ENCODE measurements at regions not wholly inside any gene's neighbourhood (a gene's known extent, or its start where the extent isn't known, plus 50 kb on each side); places are given as distances from the start of the nearest gene placed in this dataset.
A peak's percentile ranks its signal among the peaks of the same experiment; 100 is the strongest.
"Not testable (repeated sequence)": the region's sequence is repeated elsewhere in the genome, so short reads cannot be mapped to it uniquely, and the experiment has no call there.

DNA sequence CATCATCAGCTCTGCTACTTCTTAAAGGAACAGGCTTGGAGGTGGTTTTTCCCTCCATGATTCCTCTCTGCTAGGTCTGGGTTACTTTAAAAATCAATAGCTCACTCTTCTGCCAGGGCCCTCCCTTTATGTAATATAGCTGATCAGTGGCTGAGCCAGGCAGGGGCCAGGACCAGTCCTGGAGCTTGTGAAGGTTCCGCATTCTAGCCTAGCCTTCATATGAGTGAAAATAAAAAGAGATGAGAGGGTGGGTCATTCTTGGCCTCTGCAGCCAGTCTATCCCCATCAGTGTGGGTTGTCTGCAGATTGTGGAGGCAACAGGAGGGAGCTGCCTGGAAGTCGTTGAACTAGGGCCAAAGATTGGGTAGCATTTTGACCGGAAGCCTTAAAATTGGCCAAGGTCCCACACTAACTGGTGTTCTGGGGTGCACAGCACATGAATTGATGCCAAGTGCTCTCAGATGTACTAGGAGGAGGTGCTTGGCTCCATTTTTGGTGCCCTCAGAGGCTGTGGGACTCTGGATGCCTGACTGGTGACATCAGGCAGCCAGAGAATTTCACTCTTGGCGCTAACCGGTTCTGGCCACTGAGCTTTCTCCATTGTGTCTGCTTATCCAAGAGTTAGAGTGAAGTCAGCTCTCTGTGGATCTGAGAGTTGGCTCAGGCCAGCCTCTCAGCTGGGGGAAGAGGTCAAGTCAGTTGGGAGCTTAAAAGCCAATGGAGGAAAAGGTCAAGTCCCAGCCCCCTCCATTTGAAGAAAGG, 93.7 kb upstream of the FAM72C start:
- FAIRE-seq; H4K20me1 ChIP-seq (replicated peaks; ENCODE audit: control insufficient read depth, extremely low read depth, insufficient read depth, low read length); H3K79me2 ChIP-seq (ENCODE audit: control insufficient read depth, insufficient read depth, low read length); POLR2A ChIA-PET; H3K9me3 ChIP-seq (replicated peaks; ENCODE audit: control insufficient read depth, insufficient read depth, low read length); H3K27me3 ChIP-seq (ENCODE audit: control insufficient read depth in 2 of 2, insufficient read depth in 2 of 2, low read length in 2 of 2); H3K4me1 ChIP-seq (ENCODE audit: control insufficient read depth, extremely low read depth, insufficient read depth, low read length); H2AFZ ChIP-seq (ENCODE audit: low read depth, low read length); H3K36me3 ChIP-seq (ENCODE audit: control insufficient read depth in 2 of 2, extremely low read depth in 1 of 2, insufficient read depth in 2 of 2, low read length in 2 of 2); H3K9ac ChIP-seq (replicated peaks; ENCODE audit: extremely low read depth, insufficient read depth, low read length); H3K4me3 ChIP-seq (replicated peaks in 1 of 3; ENCODE audit: insufficient read depth in 1 of 3, low read depth in 1 of 3, low read length in 3 of 3); H3K4me2 ChIP-seq (ENCODE audit: insufficient read depth, low read length); dilution Hi-C loops (cut with MboI; ENCODE audit: extremely low pct_ligation_motif_present, low sequenced_read_pairs); H3K9me1 ChIP-seq (replicated peaks; ENCODE audit: control insufficient read depth, extremely low read depth, insufficient read depth, low read length); BruUV-seq (replicated peaks); DNase-seq (ENCODE audit: low read depth, low spot score); H3K27ac ChIP-seq (ENCODE audit: insufficient read depth, low read depth, low read length); CTCF ChIA-PET; intact Hi-C loops (cut with micrococcal nuclease): not testable (repeated sequence)

DNA sequence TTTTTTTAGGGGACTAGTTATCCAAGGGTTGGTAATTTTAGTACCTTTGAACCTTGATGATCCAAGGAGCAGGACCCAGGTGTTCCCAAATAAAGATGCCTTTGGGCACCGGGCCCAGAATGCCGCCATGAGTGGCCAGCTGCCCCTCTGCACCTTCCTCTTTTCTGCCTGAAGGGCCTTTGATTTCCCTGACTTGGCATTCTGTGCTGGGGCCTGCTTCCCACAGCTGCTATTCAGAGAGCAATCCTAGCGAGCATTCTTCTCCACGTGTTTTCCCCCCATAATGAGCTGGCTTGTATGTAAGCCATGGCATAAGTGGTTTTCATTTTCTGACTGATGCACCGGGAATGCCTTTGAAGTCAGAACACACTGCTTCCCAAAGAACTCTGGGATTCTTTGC, 77.6 kb upstream of the FAM72C start:
- dilution Hi-C loops (cut with MboI; ENCODE audit: extremely low pct_ligation_motif_present, low sequenced_read_pairs); H3K9ac ChIP-seq (replicated peaks; ENCODE audit: extremely low read depth, insufficient read depth, low read length); H2AFZ ChIP-seq (ENCODE audit: low read depth, low read length); DNase-seq (ENCODE audit: low read depth, low spot score); FAIRE-seq; H3K27ac ChIP-seq (ENCODE audit: insufficient read depth, low read depth, low read length); H3K4me1 ChIP-seq (ENCODE audit: control insufficient read depth, extremely low read depth, insufficient read depth, low read length); H3K27me3 ChIP-seq (ENCODE audit: control insufficient read depth in 2 of 2, insufficient read depth in 2 of 2, low read length in 2 of 2); H3K4me3 ChIP-seq (replicated peaks in 1 of 3; ENCODE audit: insufficient read depth in 1 of 3, low read depth in 1 of 3, low read length in 3 of 3); H3K79me2 ChIP-seq (ENCODE audit: control insufficient read depth, insufficient read depth, low read length); BruUV-seq (replicated peaks); H4K20me1 ChIP-seq (replicated peaks; ENCODE audit: control insufficient read depth, extremely low read depth, insufficient read depth, low read length); H3K36me3 ChIP-seq (ENCODE audit: control insufficient read depth in 2 of 2, extremely low read depth in 1 of 2, insufficient read depth in 2 of 2, low read length in 2 of 2); H3K9me1 ChIP-seq (replicated peaks; ENCODE audit: control insufficient read depth, extremely low read depth, insufficient read depth, low read length); H3K4me2 ChIP-seq (ENCODE audit: insufficient read depth, low read length); POLR2A ChIA-PET; intact Hi-C loops (cut with micrococcal nuclease); H3K9me3 ChIP-seq (replicated peaks; ENCODE audit: control insufficient read depth, insufficient read depth, low read length); CTCF ChIA-PET: not testable (repeated sequence)

DNA sequence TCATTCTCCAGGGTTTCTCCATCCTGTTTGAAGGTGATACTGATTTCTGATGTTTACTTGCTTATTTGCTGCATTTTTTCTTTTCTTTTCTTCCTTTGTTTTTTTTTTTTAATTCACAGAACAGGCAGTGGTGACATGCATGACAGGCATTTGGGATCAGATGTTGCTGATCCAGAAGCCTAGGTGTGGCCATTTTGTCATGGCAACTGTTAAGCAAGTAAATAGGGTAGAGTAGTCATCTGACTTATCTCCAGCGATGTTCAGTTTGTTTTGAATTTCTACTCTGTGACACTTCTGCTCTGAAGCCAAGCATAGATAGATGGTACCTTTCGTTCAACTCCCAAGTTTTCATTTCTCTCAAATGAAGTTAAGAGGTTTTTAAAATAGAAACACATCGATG, 74.9 kb upstream of the FAM72C start:
- H4K20me1 ChIP-seq (replicated peaks; ENCODE audit: control insufficient read depth, extremely low read depth, insufficient read depth, low read length); CTCF ChIA-PET; H2AFZ ChIP-seq (ENCODE audit: low read depth, low read length); intact Hi-C loops (cut with micrococcal nuclease); H3K9me1 ChIP-seq (replicated peaks; ENCODE audit: control insufficient read depth, extremely low read depth, insufficient read depth, low read length); FAIRE-seq; POLR2A ChIA-PET; H3K27me3 ChIP-seq (ENCODE audit: control insufficient read depth in 2 of 2, insufficient read depth in 2 of 2, low read length in 2 of 2); H3K4me3 ChIP-seq (replicated peaks in 1 of 3; ENCODE audit: insufficient read depth in 1 of 3, low read depth in 1 of 3, low read length in 3 of 3); H3K4me2 ChIP-seq (ENCODE audit: insufficient read depth, low read length); dilution Hi-C loops (cut with MboI; ENCODE audit: extremely low pct_ligation_motif_present, low sequenced_read_pairs); H3K9ac ChIP-seq (replicated peaks; ENCODE audit: extremely low read depth, insufficient read depth, low read length); H3K27ac ChIP-seq (ENCODE audit: insufficient read depth, low read depth, low read length); H3K4me1 ChIP-seq (ENCODE audit: control insufficient read depth, extremely low read depth, insufficient read depth, low read length); H3K79me2 ChIP-seq (ENCODE audit: control insufficient read depth, insufficient read depth, low read length); H3K36me3 ChIP-seq (ENCODE audit: control insufficient read depth in 2 of 2, extremely low read depth in 1 of 2, insufficient read depth in 2 of 2, low read length in 2 of 2); DNase-seq (ENCODE audit: low read depth, low spot score); H3K9me3 ChIP-seq (replicated peaks; ENCODE audit: control insufficient read depth, insufficient read depth, low read length): not testable (repeated sequence)
- BruUV-seq (replicated peaks) = TSS peak; percentile 18

DNA sequence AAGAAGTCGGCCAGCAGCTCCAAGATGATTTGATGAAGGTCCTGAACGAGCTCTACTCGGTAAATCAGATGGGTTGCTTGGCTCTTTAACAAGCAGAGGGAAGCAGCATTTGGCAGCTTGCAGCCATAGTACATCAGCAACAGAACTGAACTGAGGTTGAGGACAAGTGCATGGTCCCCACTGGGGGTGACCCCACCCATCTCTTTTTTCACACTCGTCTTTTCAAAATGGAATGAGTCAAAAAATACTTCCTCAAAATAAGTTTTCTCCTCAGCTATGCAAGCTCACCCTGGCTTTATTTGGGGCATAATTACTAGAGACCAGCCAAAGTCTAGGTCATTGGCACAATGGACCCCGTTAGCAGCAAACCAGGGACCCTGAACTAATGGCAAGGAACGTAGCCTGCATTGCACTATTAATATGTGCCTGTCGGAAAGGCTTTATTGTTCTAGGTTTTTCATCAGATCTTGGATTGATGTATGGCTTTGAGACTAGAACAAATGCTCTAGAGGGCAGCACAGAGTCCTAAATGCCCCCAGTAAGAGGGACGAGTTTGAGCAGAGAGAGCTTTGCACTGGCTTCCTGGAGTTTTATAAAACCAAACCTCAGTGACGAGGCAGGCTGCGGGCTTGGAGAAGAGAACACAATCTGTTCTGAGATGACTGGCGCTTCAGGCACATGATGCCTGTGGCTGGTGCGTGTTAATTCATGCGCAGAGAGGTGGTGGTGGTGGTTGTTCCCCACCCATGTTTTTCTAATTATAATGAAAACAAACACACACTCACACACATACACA, 74.2 kb upstream of the FAM72C start:
- H4K20me1 ChIP-seq (replicated peaks; ENCODE audit: control insufficient read depth, extremely low read depth, insufficient read depth, low read length); H3K4me2 ChIP-seq (ENCODE audit: insufficient read depth, low read length); H2AFZ ChIP-seq (ENCODE audit: low read depth, low read length); H3K9me1 ChIP-seq (replicated peaks; ENCODE audit: control insufficient read depth, extremely low read depth, insufficient read depth, low read length); intact Hi-C loops (cut with micrococcal nuclease); H3K4me1 ChIP-seq (ENCODE audit: control insufficient read depth, extremely low read depth, insufficient read depth, low read length); BruUV-seq (replicated peaks); dilution Hi-C loops (cut with MboI; ENCODE audit: extremely low pct_ligation_motif_present, low sequenced_read_pairs); H3K27ac ChIP-seq (ENCODE audit: insufficient read depth, low read depth, low read length); H3K36me3 ChIP-seq (ENCODE audit: control insufficient read depth in 2 of 2, extremely low read depth in 1 of 2, insufficient read depth in 2 of 2, low read length in 2 of 2); H3K9ac ChIP-seq (replicated peaks; ENCODE audit: extremely low read depth, insufficient read depth, low read length); POLR2A ChIA-PET; H3K4me3 ChIP-seq (replicated peaks in 1 of 3; ENCODE audit: insufficient read depth in 1 of 3, low read depth in 1 of 3, low read length in 3 of 3); FAIRE-seq; CTCF ChIA-PET; H3K27me3 ChIP-seq (ENCODE audit: control insufficient read depth in 2 of 2, insufficient read depth in 2 of 2, low read length in 2 of 2); H3K79me2 ChIP-seq (ENCODE audit: control insufficient read depth, insufficient read depth, low read length); H3K9me3 ChIP-seq (replicated peaks; ENCODE audit: control insufficient read depth, insufficient read depth, low read length): not testable (repeated sequence)
- DNase-seq (ENCODE audit: low read depth, low spot score) = peak; percentile 12
